ENCODE measurements at regions not wholly inside any gene's neighbourhood (a gene's known extent, or its start where the extent isn't known, plus 50 kb on each side); places are given as distances from the start of the nearest gene placed in this dataset.
"Not testable (repeated sequence)": the region's sequence is repeated elsewhere in the genome, so short reads cannot be mapped to it uniquely, and the experiment has no call there.

GRCh38 chr6:105713474-105714118, 310.7 kb upstream of the PREP start:
- DNase-seq (ENCODE audit: low read depth): no peak

GRCh38 chr6:105711216-105711615, 308.3 kb upstream of the PREP start:
- DNase-seq (ENCODE audit: low read depth): no peak

- no peak for DNase-seq (ENCODE audit: low read depth)
Measured at GRCh38 chr6:105705608-105706007, 302.7 kb upstream of the PREP start.

GRCh38 chr6:105695461-105695860, 292.6 kb upstream of the PREP start:
- no peak for DNase-seq (ENCODE audit: low read depth)

- no peak for DNase-seq (ENCODE audit: low read depth)
Measured at GRCh38 chr6:105692613-105693215, 289.8 kb upstream of the PREP start.

- DNase-seq (ENCODE audit: low read depth): no peak
Measured at GRCh38 chr6:105691971-105692370, 289.1 kb upstream of the PREP start.

GRCh38 chr6:105691081-105691480, 288.2 kb upstream of the PREP start:
- no peak for DNase-seq (ENCODE audit: low read depth)

- DNase-seq (ENCODE audit: low read depth): no peak
Measured at GRCh38 chr6:105688573-105688972, 285.7 kb upstream of the PREP start.

GRCh38 chr6:105686793-105687192, 283.9 kb upstream of the PREP start:
- not testable (repeated sequence) for DNase-seq (ENCODE audit: low read depth)

- DNase-seq (ENCODE audit: low read depth): no peak
Measured at GRCh38 chr6:105681061-105681460, 278.2 kb upstream of the PREP start.

- no peak for DNase-seq (ENCODE audit: low read depth)
Measured at GRCh38 chr6:105680131-105680530, 277.2 kb upstream of the PREP start.

GRCh38 chr6:105678516-105678915, 275.6 kb upstream of the PREP start:
- DNase-seq (ENCODE audit: low read depth): no peak

- no peak for DNase-seq (ENCODE audit: low read depth)
Measured at GRCh38 chr6:105677671-105678475, 275.0 kb upstream of the PREP start.

GRCh38 chr6:105676857-105677256, 274.0 kb upstream of the PREP start:
- no peak for DNase-seq (ENCODE audit: low read depth)

- DNase-seq (ENCODE audit: low read depth): no peak
Measured at GRCh38 chr6:105675715-105676397, 273.0 kb upstream of the PREP start.

- DNase-seq (ENCODE audit: low read depth): not testable (repeated sequence)
Measured at GRCh38 chr6:105672856-105673538, 270.1 kb upstream of the PREP start.

- DNase-seq (ENCODE audit: low read depth): no peak
Measured at GRCh38 chr6:105669232-105669631, 266.4 kb upstream of the PREP start.

- DNase-seq (ENCODE audit: low read depth): no peak
Measured at GRCh38 chr6:105667056-105667455, 264.2 kb upstream of the PREP start.

GRCh38 chr6:105664931-105665330, 262.0 kb upstream of the PREP start:
- no peak for DNase-seq (ENCODE audit: low read depth)

GRCh38 chr6:105651969-105652368, 249.1 kb upstream of the PREP start:
- DNase-seq (ENCODE audit: low read depth): no peak

- no peak for DNase-seq (ENCODE audit: low read depth)
Measured at GRCh38 chr6:105650347-105650746, 247.5 kb upstream of the PREP start.

- no peak for DNase-seq (ENCODE audit: low read depth)
Measured at GRCh38 chr6:105649192-105649591, 246.3 kb upstream of the PREP start.
